ENCODE measurements at regions not wholly inside any gene's neighbourhood (a gene's known extent, or its start where the extent isn't known, plus 50 kb on each side); places are given as distances from the start of the nearest gene placed in this dataset.

- TF ChIP-seq, protein P1, sequence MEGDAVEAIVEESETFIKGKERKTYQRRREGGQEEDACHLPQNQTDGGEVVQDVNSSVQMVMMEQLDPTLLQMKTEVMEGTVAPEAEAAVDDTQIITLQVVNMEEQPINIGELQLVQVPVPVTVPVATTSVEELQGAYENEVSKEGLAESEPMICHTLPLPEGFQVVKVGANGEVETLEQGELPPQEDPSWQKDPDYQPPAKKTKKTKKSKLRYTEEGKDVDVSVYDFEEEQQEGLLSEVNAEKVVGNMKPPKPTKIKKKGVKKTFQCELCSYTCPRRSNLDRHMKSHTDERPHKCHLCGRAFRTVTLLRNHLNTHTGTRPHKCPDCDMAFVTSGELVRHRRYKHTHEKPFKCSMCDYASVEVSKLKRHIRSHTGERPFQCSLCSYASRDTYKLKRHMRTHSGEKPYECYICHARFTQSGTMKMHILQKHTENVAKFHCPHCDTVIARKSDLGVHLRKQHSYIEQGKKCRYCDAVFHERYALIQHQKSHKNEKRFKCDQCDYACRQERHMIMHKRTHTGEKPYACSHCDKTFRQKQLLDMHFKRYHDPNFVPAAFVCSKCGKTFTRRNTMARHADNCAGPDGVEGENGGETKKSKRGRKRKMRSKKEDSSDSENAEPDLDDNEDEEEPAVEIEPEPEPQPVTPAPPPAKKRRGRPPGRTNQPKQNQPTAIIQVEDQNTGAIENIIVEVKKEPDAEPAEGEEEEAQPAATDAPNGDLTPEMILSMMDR (IDR thresholded peaks at IDR 0.05): peak; percentile 97
- no peak for TF ChIP-seq E2F4 (CRISPR knock-in tag; IDR thresholded peaks at IDR 0.05; ENCODE audit: borderline replicate concordance, low read depth)
- TF ChIP-seq, protein P2, sequence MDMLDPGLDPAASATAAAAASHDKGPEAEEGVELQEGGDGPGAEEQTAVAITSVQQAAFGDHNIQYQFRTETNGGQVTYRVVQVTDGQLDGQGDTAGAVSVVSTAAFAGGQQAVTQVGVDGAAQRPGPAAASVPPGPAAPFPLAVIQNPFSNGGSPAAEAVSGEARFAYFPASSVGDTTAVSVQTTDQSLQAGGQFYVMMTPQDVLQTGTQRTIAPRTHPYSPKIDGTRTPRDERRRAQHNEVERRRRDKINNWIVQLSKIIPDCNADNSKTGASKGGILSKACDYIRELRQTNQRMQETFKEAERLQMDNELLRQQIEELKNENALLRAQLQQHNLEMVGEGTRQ (CRISPR knock-in tag; IDR thresholded peaks at IDR 0.05): no peak
- TF ChIP-seq, protein P3, sequence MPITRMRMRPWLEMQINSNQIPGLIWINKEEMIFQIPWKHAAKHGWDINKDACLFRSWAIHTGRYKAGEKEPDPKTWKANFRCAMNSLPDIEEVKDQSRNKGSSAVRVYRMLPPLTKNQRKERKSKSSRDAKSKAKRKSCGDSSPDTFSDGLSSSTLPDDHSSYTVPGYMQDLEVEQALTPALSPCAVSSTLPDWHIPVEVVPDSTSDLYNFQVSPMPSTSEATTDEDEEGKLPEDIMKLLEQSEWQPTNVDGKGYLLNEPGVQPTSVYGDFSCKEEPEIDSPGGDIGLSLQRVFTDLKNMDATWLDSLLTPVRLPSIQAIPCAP (CRISPR knock-in tag; IDR thresholded peaks at IDR 0.05): no peak
- TF ChIP-seq, protein P4, sequence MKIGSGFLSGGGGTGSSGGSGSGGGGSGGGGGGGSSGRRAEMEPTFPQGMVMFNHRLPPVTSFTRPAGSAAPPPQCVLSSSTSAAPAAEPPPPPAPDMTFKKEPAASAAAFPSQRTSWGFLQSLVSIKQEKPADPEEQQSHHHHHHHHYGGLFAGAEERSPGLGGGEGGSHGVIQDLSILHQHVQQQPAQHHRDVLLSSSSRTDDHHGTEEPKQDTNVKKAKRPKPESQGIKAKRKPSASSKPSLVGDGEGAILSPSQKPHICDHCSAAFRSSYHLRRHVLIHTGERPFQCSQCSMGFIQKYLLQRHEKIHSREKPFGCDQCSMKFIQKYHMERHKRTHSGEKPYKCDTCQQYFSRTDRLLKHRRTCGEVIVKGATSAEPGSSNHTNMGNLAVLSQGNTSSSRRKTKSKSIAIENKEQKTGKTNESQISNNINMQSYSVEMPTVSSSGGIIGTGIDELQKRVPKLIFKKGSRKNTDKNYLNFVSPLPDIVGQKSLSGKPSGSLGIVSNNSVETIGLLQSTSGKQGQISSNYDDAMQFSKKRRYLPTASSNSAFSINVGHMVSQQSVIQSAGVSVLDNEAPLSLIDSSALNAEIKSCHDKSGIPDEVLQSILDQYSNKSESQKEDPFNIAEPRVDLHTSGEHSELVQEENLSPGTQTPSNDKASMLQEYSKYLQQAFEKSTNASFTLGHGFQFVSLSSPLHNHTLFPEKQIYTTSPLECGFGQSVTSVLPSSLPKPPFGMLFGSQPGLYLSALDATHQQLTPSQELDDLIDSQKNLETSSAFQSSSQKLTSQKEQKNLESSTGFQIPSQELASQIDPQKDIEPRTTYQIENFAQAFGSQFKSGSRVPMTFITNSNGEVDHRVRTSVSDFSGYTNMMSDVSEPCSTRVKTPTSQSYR (CRISPR knock-in tag; IDR thresholded peaks at IDR 0.05): no peak
- TF ChIP-seq ERG (CRISPR knock-in tag; IDR thresholded peaks at IDR 0.05): no peak
- no peak for TF ChIP-seq EMX1 (CRISPR knock-in tag; IDR thresholded peaks at IDR 0.05)
- TF ChIP-seq, protein P5, sequence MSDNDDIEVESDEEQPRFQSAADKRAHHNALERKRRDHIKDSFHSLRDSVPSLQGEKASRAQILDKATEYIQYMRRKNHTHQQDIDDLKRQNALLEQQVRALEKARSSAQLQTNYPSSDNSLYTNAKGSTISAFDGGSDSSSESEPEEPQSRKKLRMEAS (CRISPR knock-in tag; IDR thresholded peaks at IDR 0.05): no peak
- no peak for TF ChIP-seq SMAD3 (CRISPR knock-in tag; IDR thresholded peaks at IDR 0.05; ENCODE audit: borderline replicate concordance)
- TF ChIP-seq NR3C1 (CRISPR knock-in tag; conservative IDR thresholded peaks at IDR 0.05; ENCODE audit: low read depth): no peak
- TF ChIP-seq RELA (CRISPR knock-in tag; IDR thresholded peaks at IDR 0.05; ENCODE audit: borderline replicate concordance): no peak
- TF ChIP-seq FOXP4 (CRISPR knock-in tag; IDR thresholded peaks at IDR 0.05): no peak
- no peak for TF ChIP-seq CREB1 (CRISPR knock-in tag; IDR thresholded peaks at IDR 0.05)
- no peak for TF ChIP-seq IRF2 (CRISPR knock-in tag; IDR thresholded peaks at IDR 0.05; ENCODE audit: borderline replicate concordance, low read depth)
Measured at GRCh38 chr17:79393358-79394052, 217.3 kb downstream of the RBFOX3 start.

Data from WTC11 (cell line).